ENCODE measurements at regions not wholly inside any gene's neighbourhood (a gene's known extent, or its start where the extent isn't known, plus 50 kb on each side); places are given as distances from the start of the nearest gene placed in this dataset.
A peak's percentile ranks its signal among the peaks of the same experiment; 100 is the strongest.
"Not testable (repeated sequence)": the region's sequence is repeated elsewhere in the genome, so short reads cannot be mapped to it uniquely, and the experiment has no call there.

DNA sequence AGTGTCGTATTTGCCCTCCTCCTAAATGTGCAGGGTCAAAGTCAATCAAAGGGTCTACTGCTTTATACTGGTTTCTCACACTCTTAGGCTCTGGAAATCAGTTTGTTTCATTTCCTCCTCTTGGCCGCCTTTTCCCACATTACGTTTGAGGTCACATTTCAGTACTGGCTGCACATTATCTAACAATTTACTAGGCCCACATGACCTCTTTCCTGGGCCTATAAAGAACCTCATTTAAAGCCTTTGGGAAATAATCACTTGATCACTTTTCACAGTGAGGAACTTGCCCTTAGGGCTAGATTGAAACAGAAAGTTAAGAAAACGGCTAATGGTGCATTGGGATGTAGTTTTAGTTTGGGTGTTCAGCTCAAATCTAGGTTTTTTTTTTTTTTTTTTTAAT lies 497.5 kb downstream of the RERGL start:
- DNase-seq (ENCODE audit: low read depth in 1 of 2, low spot score in 1 of 2), result peak in 1 of 2 experiments; percentile 5
- in situ Hi-C loops (cut with HindIII; ENCODE audit: low pct_unique_long_range_greater_than_20kb, low sequenced_read_pairs), result no loop called here
- no peak for TF ChIP-seq JUND (IDR thresholded peaks at IDR 0.05; ENCODE audit: low read depth)

- in situ Hi-C loops (cut with HindIII; ENCODE audit: low pct_unique_long_range_greater_than_20kb, low sequenced_read_pairs), result no loop called here
- DNase-seq (ENCODE audit: low read depth in 1 of 2, low spot score in 1 of 2), result no peak
Observed at GRCh38 chr12:17591005-17591681, 498.9 kb downstream of the RERGL start.

DNA sequence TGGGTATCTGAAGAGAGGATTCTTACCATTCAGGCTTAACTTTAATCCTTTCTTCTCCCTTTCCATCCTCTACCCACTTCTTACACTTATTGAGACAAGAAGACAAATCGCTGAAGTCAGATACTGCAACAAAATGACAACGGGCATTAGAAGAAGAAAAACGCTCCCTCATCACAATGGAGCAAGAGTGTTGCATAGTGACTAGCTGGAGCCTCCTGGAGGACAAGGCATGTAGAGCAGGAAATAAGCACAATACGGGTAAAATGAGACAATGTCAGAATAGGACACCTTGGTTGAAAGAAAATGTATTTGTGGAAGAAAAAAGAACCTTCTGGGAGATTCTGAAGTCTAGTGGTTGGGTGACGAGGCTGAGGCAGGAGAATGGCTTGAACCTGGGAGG lies 501.0 kb downstream of the RERGL start:
- DNase-seq (ENCODE audit: low read depth in 1 of 2, low spot score in 1 of 2), result peak; percentile 1 to 75
- in situ Hi-C loops (cut with HindIII; ENCODE audit: low pct_unique_long_range_greater_than_20kb, low sequenced_read_pairs), result no loop called here
- TF ChIP-seq JUND (IDR thresholded peaks at IDR 0.05; ENCODE audit: low read depth), result no peak

More at GRCh38 chr12:17591005-17591681, 498.9 kb downstream of the RERGL start:
- no peak for TF ChIP-seq JUND (IDR thresholded peaks at IDR 0.05; ENCODE audit: low read depth)

DNA sequence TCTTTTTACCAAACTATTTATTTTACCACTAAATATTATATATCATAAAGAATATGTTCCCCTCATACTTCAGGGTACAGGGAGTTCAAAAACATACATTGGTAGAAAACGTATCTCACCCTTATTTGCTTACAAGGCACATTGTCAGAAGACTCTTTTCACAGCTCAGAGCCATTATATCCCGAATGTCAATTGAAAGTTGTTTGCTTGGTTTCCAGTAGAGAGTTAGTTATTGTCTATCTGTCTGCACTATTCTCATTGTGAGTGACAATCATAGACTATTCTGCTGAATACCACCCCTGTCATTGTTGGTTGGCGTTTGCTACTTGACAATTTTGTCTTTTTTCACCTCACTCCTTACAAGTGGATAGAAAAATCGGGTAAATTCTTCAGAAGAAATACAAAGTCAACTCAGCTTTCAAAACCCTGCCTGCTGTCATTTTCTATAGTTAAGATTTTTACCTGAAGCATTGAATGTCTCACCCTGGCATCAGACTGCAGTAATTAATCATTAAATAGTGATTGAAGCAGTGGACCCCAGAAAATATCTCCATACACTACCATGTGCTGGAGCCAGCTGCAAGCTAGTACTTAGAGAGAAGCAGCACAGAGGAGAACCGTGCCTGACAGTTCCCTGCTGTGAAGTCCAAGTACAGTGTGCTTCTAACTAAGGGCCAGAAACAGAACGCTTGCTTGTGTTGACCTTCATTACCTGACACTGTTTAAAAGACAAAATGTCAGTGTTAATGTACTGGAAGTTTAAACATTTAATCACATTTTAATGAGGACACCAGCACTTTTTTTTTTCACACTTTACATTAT lies 510.6 kb downstream of the RERGL start:
- TF ChIP-seq JUND (IDR thresholded peaks at IDR 0.05; ENCODE audit: low read depth), result no peak
- DNase-seq (ENCODE audit: low read depth in 1 of 2, low spot score in 1 of 2), result peak in 1 of 2 experiments; percentile 5
- in situ Hi-C loops (cut with HindIII; ENCODE audit: low pct_unique_long_range_greater_than_20kb, low sequenced_read_pairs), result no loop called here

DNA sequence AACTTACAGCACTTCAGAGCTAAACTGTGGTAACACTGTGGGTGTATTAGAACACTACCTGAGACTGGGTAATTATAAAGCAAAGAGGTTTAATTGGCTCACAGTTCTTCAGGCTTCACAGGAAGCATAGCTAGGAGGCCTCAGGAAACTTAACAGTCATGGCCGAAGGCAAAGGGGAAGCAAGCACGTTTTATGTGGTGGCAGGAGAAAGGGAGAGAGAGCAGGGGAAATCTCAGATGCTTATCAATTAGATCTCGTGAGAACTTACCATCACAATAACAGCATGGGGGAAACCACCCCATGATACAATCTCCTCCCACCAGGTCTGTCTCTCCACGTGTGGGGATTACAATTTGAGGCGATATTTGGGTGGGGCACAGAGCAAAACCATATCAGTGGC lies 512.6 kb downstream of the RERGL start:
- DNase-seq (ENCODE audit: low read depth in 1 of 2, low spot score in 1 of 2), result no peak
- no peak for TF ChIP-seq JUND (IDR thresholded peaks at IDR 0.05; ENCODE audit: low read depth)
- in situ Hi-C loops (cut with HindIII; ENCODE audit: low pct_unique_long_range_greater_than_20kb, low sequenced_read_pairs), result no loop called here

GRCh38 chr12:17572250-17572649 lies 517.7 kb downstream of the RERGL start:
- in situ Hi-C loops (cut with HindIII; ENCODE audit: low pct_unique_long_range_greater_than_20kb, low sequenced_read_pairs), result no loop called here
- DNase-seq (ENCODE audit: low read depth in 1 of 2, low spot score in 1 of 2), result no peak
- no peak for TF ChIP-seq JUND (IDR thresholded peaks at IDR 0.05; ENCODE audit: low read depth)

- DNase-seq (ENCODE audit: low read depth in 1 of 2, low spot score in 1 of 2), result no peak
- in situ Hi-C loops (cut with HindIII; ENCODE audit: low pct_unique_long_range_greater_than_20kb, low sequenced_read_pairs), result no loop called here
Observed at GRCh38 chr12:17571047-17571446, 518.9 kb downstream of the RERGL start.

GRCh38 chr12:17564630-17565029 lies 525.4 kb downstream of the RERGL start:
- DNase-seq (ENCODE audit: low read depth in 1 of 2, low spot score in 1 of 2); in situ Hi-C loops (cut with HindIII; ENCODE audit: low pct_unique_long_range_greater_than_20kb, low sequenced_read_pairs): not testable (repeated sequence)

More at GRCh38 chr12:17571047-17571446, 518.9 kb downstream of the RERGL start:
- no peak for TF ChIP-seq JUND (IDR thresholded peaks at IDR 0.05; ENCODE audit: low read depth)

- DNase-seq (ENCODE audit: low read depth in 1 of 2, low spot score in 1 of 2), result no peak
- in situ Hi-C loops (cut with HindIII; ENCODE audit: low pct_unique_long_range_greater_than_20kb, low sequenced_read_pairs), result no loop called here
Observed at GRCh38 chr12:17550011-17550410, 540.0 kb downstream of the RERGL start.

DNA sequence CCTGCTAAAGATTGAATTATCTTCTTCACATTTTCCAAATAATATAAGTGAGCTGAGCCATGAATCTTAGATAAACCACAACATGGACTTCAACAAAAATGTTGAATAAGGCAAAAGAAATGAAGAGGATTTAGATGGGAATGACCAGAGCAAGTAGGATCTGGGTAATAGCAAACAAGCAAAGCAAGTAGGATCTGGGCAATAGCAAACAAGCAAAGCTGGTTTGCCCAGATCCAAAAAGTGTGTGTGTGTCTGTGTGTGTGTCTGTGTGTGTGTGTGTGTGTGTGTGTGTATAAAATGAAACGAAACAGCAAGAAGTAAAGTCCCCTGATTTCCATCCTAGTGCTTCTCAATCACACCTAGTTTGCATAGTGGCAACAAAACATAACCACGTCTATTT lies 549.1 kb downstream of the RERGL start:
- in situ Hi-C loops (cut with HindIII; ENCODE audit: low pct_unique_long_range_greater_than_20kb, low sequenced_read_pairs), result no loop called here
- DNase-seq (ENCODE audit: low read depth in 1 of 2, low spot score in 1 of 2), result peak in 1 of 2 experiments; percentile 70
- TF ChIP-seq JUND (IDR thresholded peaks at IDR 0.05; ENCODE audit: low read depth), result no peak

More at GRCh38 chr12:17550011-17550410, 540.0 kb downstream of the RERGL start:
- TF ChIP-seq JUND (IDR thresholded peaks at IDR 0.05; ENCODE audit: low read depth), result no peak

DNA sequence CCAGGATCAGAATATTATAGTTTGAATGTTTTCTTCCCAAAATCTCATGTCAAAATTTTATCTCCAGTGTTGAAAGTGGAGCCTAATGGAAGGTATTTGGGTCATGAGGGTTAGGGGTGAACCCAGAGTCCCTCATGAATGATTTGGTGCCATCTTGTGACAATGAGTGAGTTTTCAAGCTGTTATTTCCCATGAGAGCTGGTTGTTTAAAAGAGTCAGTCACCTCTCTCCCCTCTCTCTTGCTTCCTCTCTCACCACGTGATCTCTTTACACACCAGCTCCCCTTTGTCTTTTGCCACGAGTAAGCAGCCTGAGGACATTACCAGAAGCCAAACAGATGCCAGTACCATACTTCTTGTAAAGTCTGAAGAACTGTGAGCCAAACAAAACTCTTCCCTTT lies 561.6 kb downstream of the RERGL start:
- DNase-seq (ENCODE audit: low read depth in 1 of 2, low spot score in 1 of 2), result peak in 1 of 2 experiments; percentile 24
- no peak for TF ChIP-seq JUND (IDR thresholded peaks at IDR 0.05; ENCODE audit: low read depth)
- in situ Hi-C loops (cut with HindIII; ENCODE audit: low pct_unique_long_range_greater_than_20kb, low sequenced_read_pairs), result no loop called here

- in situ Hi-C loops (cut with HindIII; ENCODE audit: low pct_unique_long_range_greater_than_20kb, low sequenced_read_pairs), result no loop called here
- no peak for DNase-seq (ENCODE audit: low read depth in 1 of 2, low spot score in 1 of 2)
Observed at GRCh38 chr12:17527021-17527420, 563.0 kb downstream of the RERGL start.

GRCh38 chr12:17511369-17511768 lies 578.6 kb downstream of the RERGL start:
- TF ChIP-seq JUND (IDR thresholded peaks at IDR 0.05; ENCODE audit: low read depth), result no peak
- DNase-seq (ENCODE audit: low read depth in 1 of 2, low spot score in 1 of 2), result peak in 1 of 2 experiments; percentile 8
- in situ Hi-C loops (cut with HindIII; ENCODE audit: low pct_unique_long_range_greater_than_20kb, low sequenced_read_pairs), result no loop called here

More at GRCh38 chr12:17527021-17527420, 563.0 kb downstream of the RERGL start:
- no peak for TF ChIP-seq JUND (IDR thresholded peaks at IDR 0.05; ENCODE audit: low read depth)

Measured in T47D (cell line).